Uterus (tissue), 2 donors: ENCODE measurements at regions not wholly inside any gene's neighbourhood (a gene's known extent, or its start where the extent isn't known, plus 50 kb on each side); places are given as distances from the start of the nearest gene placed in this dataset.

Experiments
- POLR2A ChIP-seq, 2 donors: fragments of 450-650 bp; IDR thresholded peaks; one replicate each; pipeline ENCODE4 v1.6.1; 2016; ENCODE audit warnings: antibody characterized with exemption in 2 of 2, mild to moderate bottlenecking in 1 of 2, moderate library complexity in 1 of 2
- TF ChIP-seq, protein P1 (sequence below), 4 experiments: fragments of 200-600 bp in 2 of 4; fragments of 450-650 bp in 2 of 4; sonication (generic) in 2 of 4; IDR thresholded peaks; one replicate each; pipeline ENCODE4 v1.5.1; 2016 to 2019; ENCODE audit warnings: antibody characterized with exemption in 4 of 4, mild to moderate bottlenecking in 2 of 4, moderate library complexity in 1 of 4

DNA sequence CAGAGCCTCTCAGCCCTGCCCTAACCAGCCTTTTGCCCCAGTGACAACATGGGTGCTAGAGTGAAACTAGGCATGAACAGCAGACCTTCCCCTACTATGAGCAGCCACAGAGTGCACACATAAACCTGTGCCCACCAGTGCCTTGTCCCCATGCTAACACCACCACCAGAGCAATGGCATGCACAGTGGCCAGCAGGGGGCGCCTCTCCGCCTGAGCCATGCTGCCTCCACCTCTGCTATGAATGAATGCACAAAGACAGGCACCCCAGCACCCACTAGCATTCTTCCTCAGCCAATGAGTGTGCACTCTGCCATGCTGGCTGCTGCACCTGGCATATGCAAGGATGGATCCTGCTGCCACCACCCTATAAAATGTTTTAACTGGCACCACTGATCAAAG, 286.9 kb upstream of the FGF16 start:
- TF ChIP-seq, protein P1, sequence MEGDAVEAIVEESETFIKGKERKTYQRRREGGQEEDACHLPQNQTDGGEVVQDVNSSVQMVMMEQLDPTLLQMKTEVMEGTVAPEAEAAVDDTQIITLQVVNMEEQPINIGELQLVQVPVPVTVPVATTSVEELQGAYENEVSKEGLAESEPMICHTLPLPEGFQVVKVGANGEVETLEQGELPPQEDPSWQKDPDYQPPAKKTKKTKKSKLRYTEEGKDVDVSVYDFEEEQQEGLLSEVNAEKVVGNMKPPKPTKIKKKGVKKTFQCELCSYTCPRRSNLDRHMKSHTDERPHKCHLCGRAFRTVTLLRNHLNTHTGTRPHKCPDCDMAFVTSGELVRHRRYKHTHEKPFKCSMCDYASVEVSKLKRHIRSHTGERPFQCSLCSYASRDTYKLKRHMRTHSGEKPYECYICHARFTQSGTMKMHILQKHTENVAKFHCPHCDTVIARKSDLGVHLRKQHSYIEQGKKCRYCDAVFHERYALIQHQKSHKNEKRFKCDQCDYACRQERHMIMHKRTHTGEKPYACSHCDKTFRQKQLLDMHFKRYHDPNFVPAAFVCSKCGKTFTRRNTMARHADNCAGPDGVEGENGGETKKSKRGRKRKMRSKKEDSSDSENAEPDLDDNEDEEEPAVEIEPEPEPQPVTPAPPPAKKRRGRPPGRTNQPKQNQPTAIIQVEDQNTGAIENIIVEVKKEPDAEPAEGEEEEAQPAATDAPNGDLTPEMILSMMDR (IDR thresholded peaks at IDR 0.05) = no peak
- no peak for TF ChIP-seq POLR2A (IDR thresholded peaks at IDR 0.05)
